ENCODE measurements at regions not wholly inside any gene's neighbourhood (a gene's known extent, or its start where the extent isn't known, plus 50 kb on each side); places are given as distances from the start of the nearest gene placed in this dataset.

DNA sequence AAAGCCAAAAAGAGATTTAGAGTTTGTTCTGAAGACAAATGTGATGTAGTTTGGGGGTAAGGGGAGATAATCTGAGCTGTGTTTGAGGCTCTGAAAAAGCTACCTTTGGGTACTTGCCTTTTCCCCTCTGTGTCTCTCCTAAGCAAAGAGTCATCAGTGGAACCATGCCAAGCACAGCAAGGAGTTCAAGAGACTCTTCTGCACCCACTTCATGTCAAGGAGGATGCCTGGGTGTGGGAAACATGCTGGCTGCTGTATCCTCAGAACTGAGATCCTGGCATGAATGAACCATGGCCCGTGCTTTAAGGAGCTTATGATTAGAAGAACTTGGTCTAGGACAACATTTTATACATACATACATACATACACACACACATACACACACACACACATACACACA is 142.9 kb downstream of the NOC3L start:
- no peak for TF ChIP-seq ZNF121 (CRISPR knock-in tag; IDR thresholded peaks at IDR 0.05)
- TF ChIP-seq, protein P1, sequence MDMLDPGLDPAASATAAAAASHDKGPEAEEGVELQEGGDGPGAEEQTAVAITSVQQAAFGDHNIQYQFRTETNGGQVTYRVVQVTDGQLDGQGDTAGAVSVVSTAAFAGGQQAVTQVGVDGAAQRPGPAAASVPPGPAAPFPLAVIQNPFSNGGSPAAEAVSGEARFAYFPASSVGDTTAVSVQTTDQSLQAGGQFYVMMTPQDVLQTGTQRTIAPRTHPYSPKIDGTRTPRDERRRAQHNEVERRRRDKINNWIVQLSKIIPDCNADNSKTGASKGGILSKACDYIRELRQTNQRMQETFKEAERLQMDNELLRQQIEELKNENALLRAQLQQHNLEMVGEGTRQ (CRISPR knock-in tag; IDR thresholded peaks at IDR 0.05): no peak
- TF ChIP-seq NR3C1 (CRISPR knock-in tag; conservative IDR thresholded peaks at IDR 0.05; ENCODE audit: low read depth): no peak
- TF ChIP-seq, protein P2, sequence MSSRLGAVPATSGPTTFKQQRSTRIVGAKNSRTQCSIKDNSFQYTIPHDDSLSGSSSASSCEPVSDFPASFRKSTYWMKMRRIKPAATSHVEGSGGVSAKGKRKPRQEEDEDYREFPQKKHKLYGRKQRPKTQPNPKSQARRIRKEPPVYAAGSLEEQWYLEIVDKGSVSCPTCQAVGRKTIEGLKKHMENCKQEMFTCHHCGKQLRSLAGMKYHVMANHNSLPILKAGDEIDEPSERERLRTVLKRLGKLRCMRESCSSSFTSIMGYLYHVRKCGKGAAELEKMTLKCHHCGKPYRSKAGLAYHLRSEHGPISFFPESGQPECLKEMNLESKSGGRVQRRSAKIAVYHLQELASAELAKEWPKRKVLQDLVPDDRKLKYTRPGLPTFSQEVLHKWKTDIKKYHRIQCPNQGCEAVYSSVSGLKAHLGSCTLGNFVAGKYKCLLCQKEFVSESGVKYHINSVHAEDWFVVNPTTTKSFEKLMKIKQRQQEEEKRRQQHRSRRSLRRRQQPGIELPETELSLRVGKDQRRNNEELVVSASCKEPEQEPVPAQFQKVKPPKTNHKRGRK (CRISPR knock-in tag; IDR thresholded peaks at IDR 0.05; ENCODE audit: borderline replicate concordance): no peak
- TF ChIP-seq FOXJ3 (CRISPR knock-in tag; IDR thresholded peaks at IDR 0.05; ENCODE audit: borderline replicate concordance): no peak
- TF ChIP-seq, protein P3, sequence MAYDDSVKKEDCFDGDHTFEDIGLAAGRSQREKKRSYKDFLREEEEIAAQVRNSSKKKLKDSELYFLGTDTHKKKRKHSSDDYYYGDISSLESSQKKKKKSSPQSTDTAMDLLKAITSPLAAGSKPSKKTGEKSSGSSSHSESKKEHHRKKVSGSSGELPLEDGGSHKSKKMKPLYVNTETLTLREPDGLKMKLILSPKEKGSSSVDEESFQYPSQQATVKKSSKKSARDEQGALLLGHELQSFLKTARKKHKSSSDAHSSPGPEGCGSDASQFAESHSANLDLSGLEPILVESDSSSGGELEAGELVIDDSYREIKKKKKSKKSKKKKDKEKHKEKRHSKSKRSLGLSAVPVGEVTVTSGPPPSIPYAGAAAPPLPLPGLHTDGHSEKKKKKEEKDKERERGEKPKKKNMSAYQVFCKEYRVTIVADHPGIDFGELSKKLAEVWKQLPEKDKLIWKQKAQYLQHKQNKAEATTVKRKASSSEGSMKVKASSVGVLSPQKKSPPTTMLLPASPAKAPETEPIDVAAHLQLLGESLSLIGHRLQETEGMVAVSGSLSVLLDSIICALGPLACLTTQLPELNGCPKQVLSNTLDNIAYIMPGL (CRISPR knock-in tag; IDR thresholded peaks at IDR 0.05): no peak
- TF ChIP-seq, protein P4, sequence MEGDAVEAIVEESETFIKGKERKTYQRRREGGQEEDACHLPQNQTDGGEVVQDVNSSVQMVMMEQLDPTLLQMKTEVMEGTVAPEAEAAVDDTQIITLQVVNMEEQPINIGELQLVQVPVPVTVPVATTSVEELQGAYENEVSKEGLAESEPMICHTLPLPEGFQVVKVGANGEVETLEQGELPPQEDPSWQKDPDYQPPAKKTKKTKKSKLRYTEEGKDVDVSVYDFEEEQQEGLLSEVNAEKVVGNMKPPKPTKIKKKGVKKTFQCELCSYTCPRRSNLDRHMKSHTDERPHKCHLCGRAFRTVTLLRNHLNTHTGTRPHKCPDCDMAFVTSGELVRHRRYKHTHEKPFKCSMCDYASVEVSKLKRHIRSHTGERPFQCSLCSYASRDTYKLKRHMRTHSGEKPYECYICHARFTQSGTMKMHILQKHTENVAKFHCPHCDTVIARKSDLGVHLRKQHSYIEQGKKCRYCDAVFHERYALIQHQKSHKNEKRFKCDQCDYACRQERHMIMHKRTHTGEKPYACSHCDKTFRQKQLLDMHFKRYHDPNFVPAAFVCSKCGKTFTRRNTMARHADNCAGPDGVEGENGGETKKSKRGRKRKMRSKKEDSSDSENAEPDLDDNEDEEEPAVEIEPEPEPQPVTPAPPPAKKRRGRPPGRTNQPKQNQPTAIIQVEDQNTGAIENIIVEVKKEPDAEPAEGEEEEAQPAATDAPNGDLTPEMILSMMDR (IDR thresholded peaks at IDR 0.05): no peak
- TF ChIP-seq HMGA2 (CRISPR knock-in tag; IDR thresholded peaks at IDR 0.05): no peak
- TF ChIP-seq, protein P5, sequence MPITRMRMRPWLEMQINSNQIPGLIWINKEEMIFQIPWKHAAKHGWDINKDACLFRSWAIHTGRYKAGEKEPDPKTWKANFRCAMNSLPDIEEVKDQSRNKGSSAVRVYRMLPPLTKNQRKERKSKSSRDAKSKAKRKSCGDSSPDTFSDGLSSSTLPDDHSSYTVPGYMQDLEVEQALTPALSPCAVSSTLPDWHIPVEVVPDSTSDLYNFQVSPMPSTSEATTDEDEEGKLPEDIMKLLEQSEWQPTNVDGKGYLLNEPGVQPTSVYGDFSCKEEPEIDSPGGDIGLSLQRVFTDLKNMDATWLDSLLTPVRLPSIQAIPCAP (CRISPR knock-in tag; IDR thresholded peaks at IDR 0.05): no peak
- no peak for TF ChIP-seq GABPB1 (CRISPR knock-in tag; IDR thresholded peaks at IDR 0.05)
- TF ChIP-seq, protein P6, sequence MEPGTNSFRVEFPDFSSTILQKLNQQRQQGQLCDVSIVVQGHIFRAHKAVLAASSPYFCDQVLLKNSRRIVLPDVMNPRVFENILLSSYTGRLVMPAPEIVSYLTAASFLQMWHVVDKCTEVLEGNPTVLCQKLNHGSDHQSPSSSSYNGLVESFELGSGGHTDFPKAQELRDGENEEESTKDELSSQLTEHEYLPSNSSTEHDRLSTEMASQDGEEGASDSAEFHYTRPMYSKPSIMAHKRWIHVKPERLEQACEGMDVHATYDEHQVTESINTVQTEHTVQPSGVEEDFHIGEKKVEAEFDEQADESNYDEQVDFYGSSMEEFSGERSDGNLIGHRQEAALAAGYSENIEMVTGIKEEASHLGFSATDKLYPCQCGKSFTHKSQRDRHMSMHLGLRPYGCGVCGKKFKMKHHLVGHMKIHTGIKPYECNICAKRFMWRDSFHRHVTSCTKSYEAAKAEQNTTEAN (CRISPR knock-in tag; IDR thresholded peaks at IDR 0.05): no peak

Measured in WTC11 (cell line).